Astrocyte of the spinal cord (primary cell): ENCODE measurements at regions not wholly inside any gene's neighbourhood (a gene's known extent, or its start where the extent isn't known, plus 50 kb on each side); places are given as distances from the start of the nearest gene placed in this dataset.

Source experiments
- DNase-seq: peaks from one replicate; pipeline ENCODE4 v3.0.0; 2011; ENCODE audit warnings: low read depth, low spot score
- H3K4me3 ChIP-seq: 2 replicates; pipeline ENCODE4 v1.5.1; 2011; ENCODE audit warnings: low read depth, mild to moderate bottlenecking, low read length, moderate library complexity
- CTCF ChIP-seq: IDR thresholded peaks from 2 replicates; pipeline ENCODE4 v1.5.1; 2012; ENCODE audit warnings: low read depth, mild to moderate bottlenecking, low read length, inconsistent platforms
- in situ Hi-C: cut with HindIII; loops from 2 replicates; pipeline ENCODE4 v1.10.0; 2017; ENCODE audit warnings: low sequenced_read_pairs

DNA sequence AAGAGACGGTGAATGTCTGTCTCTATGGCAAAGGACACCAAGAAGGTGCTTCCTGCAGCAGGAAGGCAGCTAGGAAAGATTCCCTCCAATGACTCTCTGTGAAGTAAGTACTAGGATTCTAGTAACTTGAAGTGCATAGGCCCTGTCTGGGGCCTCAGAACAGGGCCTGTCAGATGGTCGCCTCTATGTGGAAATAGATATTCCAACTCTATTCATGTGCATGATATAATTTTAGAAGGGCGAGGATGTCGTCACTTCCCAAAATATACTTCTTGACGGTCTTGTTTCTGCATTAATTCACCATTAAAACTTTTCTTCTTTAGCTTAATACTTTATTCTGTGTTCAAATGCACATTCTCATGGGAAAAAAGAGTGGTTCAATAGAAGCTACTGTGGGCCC lies 167.0 kb downstream of the TLE3 start:
- no peak overlapping the region for H3K4me3 ChIP-seq
- in situ Hi-C loops: no loop called here
- DNase-seq: no peak
- no peak for TF ChIP-seq CTCF

DNA sequence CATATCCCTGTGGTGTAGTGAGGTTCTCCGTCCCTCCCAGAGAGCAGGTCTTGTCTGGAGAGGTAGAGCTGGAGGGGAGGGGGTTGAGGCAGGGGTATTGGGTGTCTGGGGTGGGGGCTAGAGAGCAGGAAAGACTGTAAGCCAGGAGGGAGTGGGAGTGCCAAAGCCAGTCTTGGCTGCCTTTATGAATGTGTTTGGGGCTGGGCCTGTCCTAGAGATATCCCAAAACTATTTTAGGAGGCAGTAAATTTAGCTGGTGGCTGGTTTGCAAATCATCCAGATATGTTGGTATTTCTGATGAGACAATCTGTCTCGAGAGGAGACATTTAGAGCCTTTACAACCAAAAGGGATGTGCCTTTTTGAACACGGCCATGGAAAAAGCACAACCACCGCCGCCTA lies 166.6 kb downstream of the TLE3 start:
- H3K4me3 ChIP-seq: no peak overlapping the region
- in situ Hi-C loops: no loop called here
- no peak for TF ChIP-seq CTCF
- no peak for DNase-seq

DNA sequence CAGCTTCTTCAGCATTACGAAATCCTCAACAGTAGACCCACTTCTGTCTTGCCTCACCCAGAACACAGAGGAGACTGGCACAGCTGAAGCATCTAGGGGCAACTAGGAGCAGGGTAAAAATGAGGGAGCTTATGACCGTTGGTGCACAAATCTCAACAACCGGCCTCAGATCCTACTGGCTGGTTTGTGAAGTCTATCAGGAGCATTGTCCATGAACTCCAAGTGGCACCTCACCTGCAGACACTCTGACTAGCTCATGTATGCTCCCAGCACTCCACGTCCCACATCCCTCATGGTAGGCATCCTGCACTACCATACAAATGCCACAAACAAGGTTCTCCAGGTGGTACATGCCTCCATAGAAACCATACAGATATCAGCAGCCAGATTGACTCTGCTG lies 163.1 kb downstream of the TLE3 start:
- TF ChIP-seq CTCF: no peak
- DNase-seq: no peak
- H3K4me3 ChIP-seq: no peak overlapping the region
- in situ Hi-C loops: no loop called here

GRCh38 chr15:69939513-69940440 lies 157.9 kb downstream of the TLE3 start:
- no peak overlapping the region for H3K4me3 ChIP-seq
- no peak for TF ChIP-seq CTCF
- DNase-seq: no peak
- in situ Hi-C loops: no loop called here

DNA sequence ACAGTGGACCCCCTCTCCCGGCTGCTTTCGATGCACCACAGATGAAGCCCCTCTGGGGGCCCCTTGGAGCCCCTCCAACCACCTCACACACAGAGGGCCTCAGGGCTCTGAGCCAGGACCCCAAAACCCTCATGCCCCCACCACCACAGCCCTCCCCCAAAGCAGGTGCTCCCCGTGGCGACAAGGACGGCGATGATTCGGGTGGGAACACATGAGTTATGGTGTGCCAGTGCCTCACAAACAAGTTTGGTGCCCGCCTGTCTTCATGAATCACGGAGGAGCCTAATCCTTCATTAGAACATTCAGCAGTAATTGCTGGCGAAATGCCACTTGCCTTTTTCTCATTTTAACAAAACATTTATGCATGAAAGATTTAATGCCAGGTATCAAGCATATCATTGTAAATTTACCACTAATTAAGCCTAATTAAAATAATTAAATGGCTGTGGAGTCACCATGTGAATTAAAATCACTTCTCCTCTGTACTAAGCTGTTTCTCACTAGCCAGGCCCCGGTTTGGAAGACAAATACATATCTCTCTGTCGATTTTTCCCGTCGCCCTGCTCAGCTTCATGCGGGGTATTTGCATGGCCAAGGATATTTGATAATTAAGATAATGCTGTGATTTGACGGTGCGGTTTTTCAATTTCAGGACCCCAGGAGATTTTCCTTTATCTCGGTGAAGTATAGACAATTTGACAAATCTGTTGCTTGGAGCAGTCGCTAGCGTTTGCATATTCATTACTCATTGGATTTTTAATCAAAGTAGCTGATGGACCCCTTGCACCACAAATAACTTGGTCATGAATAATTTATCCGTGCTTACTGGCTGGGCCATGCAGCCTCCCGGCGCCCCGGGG lies 157.0 kb downstream of the TLE3 start:
- DNase-seq: no peak
- H3K4me3 ChIP-seq: no peak overlapping the region
- no peak for TF ChIP-seq CTCF
- in situ Hi-C loops: no loop called here

DNA sequence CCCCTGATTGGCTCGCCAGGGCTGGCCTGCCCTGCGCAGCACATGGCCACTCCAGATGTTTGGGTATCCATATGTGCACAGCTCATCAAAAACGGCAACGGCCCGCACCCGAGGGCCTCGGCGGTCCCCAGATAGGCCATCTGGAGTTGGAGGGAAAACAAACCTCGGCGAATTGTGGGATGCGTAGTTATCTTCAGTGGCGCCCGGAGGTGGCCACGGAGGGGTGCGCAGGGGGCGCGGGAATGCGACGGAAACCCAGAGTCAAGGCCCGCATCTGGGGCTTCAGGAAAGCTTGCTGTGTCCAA lies 156.5 kb downstream of the TLE3 start:
- TF ChIP-seq CTCF: no peak
- no peak overlapping the region for H3K4me3 ChIP-seq
- no peak for DNase-seq
- in situ Hi-C loops: no loop called here
